Heart right ventricle (tissue), 16 donors: ENCODE measurements at regions not wholly inside any gene's neighbourhood (a gene's known extent, or its start where the extent isn't known, plus 50 kb on each side); places are given as distances from the start of the nearest gene placed in this dataset.

ENCODE experiments used
- ATAC-seq, 8 donors: fragments of 200-7000 bp; cut with Tn5 transposase; one replicate each; pipeline ENCODE4 v1.9.1; 2020; ENCODE audit warnings: mild to moderate bottlenecking in 8 of 8, moderate library complexity in 8 of 8, moderate number of reproducible peaks in 1 of 8
- DNase-seq, 2 donors: peaks; one replicate each; pipeline ENCODE4 v3.0.0-alpha.2; 2020
- H3K27ac ChIP-seq, 10 donors: fragments of 200-600 bp; sonication (generic) in 2 of 10; one replicate each; pipeline versions ENCODE4 v1.5.0 to v1.8.0; 2020 to 2022; ENCODE audit warnings: mild to moderate bottlenecking in 3 of 10
- H3K27me3 ChIP-seq, 7 donors: fragments of 200-600 bp; one replicate each; pipeline ENCODE4 v1.8.0; 2021 to 2022; ENCODE audit warnings: mild to moderate bottlenecking in 2 of 7
- H3K36me3 ChIP-seq, 9 donors: fragments of 200-600 bp; sonication (generic) in 1 of 9; one replicate each; pipeline versions ENCODE4 v1.5.0 to v1.8.0; 2020 to 2022; ENCODE audit warnings: mild to moderate bottlenecking in 2 of 9
- H3K4me1 ChIP-seq, 9 donors: fragments of 200-600 bp; sonication (generic) in 1 of 9; one replicate each; pipeline versions ENCODE4 v1.5.0 to v1.8.0; 2020 to 2022; ENCODE audit warnings: mild to moderate bottlenecking in 4 of 9
- H3K4me3 ChIP-seq, 10 donors: fragments of 200-600 bp; sonication (generic) in 2 of 10; one replicate each; pipeline versions ENCODE4 v1.5.0 to v1.8.0; 2020 to 2022; ENCODE audit warnings: mild to moderate bottlenecking in 7 of 10, moderate library complexity in 2 of 10
- H3K9me3 ChIP-seq, 11 donors: fragments of 200-600 bp in 10 of 11; sonication (generic) in 2 of 11; one replicate each; pipeline versions ENCODE4 v1.5.0 to v1.8.0; 2013 to 2022; ENCODE audit warnings: mild to moderate bottlenecking in 2 of 11, control low read depth in 1 of 11, moderate library complexity in 1 of 11
- CTCF ChIP-seq, 9 donors: fragments of 200-600 bp; sonication (generic) in 2 of 9; IDR thresholded peaks; one replicate each; pipeline versions ENCODE4 v1.5.0 to v1.8.0; 2021 to 2022; ENCODE audit warnings: antibody characterized with exemption in 9 of 9, mild to moderate bottlenecking in 5 of 9, moderate library complexity in 1 of 9
- WGBS, 2 donors: extraction: QIAGEN DNeasy Blood & Tissue Kit; methylation state at CpG; one replicate each; pipeline ENCODE4 v1.1.7; 2013; ENCODE audit warnings: inconsistent platforms in 1 of 2; 5-methylcytosine and 5-hydroxymethylcytosine counted together
- intact Hi-C, 10 donors: fragments of 100-400 bp; cut with DNase I; formaldehyde crosslinking; loops; one replicate each; pipeline versions ENCODE4 v1.11.1 to v1.14.2; 2022
- donor health status: Arrhythmogenic right ventricular cardiomyopathy.
- donor health status: ischemic (EF 13 %, LVEDD 7.1; RV severe dilation, severe dysfunction).
- donor health status: healthy with polysubstance abuse.
- donor health status: DM: no; HTN: yes; CAD: no.
- donor health status: DM: no; HTN: no; CAD: no.
- donor health status: ischemic (EF 25% LVEDD 6.9; RV normal size, moderate dysfunction).
- donor health status: ischemic (EF 25% LVEDD 5.7; RV mildly dilated, moderate dysfunction).
- donor health status: healthy.
- donor health status: DM: yes; HTN: yes; CAD: no.
- donor health status: Ischemic cardiomyopathy.
- donor health status: ischemic (EF 35%, LVEDD 5.7; RV mildly dilated, moderate dysfunction).
- donor health status: nonischemic (EF 11% LVEDD 7.7; RV severe dilation, severe dysfunction).
- donor health status: DM: yes; HTN: yes; CAD: no.
- donor health status: PGD.
- donor health status: ischemic (EF 29% LVEDD 5.4; RV normal size, mild dysfunction).
- donor health status: nonischemic (EF 23%, LVEDD 6.1; RV moderate dilation, normal function).

GRCh38 chr10:62744136-62744535 is 60.4 kb upstream of the ADO start:
- 84 to 85% methylated on average over 3 of the region's 3 CpGs for WGBS, 2 donors
- Histone ChIP-seq H3K27ac (no peak overlapping the region), H3K9me3 (no peaks in the 10 kb centered on the region), H3K4me1 (peaks cover 0 to 22% (median 3%) of the 10 kb centered on the region in 9 donors), H3K27me3 (no peaks in the 10 kb centered on the region), H3K36me3 (no peaks in the 10 kb centered on the region), H3K4me3 (no peak overlapping the region)
- intact Hi-C loops = no loop called here
- no peak for TF ChIP-seq CTCF (IDR thresholded peaks at IDR 0.05)
- DNase-seq (no peak), ATAC-seq (no peak)

GRCh38 chr10:62745581-62745980 is 58.9 kb upstream of the ADO start:
- 91 to 100% methylated on average over 2 of the region's 2 CpGs for WGBS, 2 donors
- ATAC-seq = no peak
- no peak for TF ChIP-seq CTCF (IDR thresholded peaks at IDR 0.05)
- Histone ChIP-seq H3K4me1 (peaks cover 0 to 22% (median 3%) of the 10 kb centered on the region in 9 donors), H3K36me3 (no peaks in the 10 kb centered on the region), H3K27ac (no peak overlapping the region), H3K9me3 (no peaks in the 10 kb centered on the region), H3K4me3 (no peak overlapping the region), H3K27me3 (no peaks in the 10 kb centered on the region)
- DNase-seq = no peak
- intact Hi-C loops = no loop called here

GRCh38 chr10:62746951-62747729 is 57.4 kb upstream of the ADO start:
- H3K4me3 ChIP-seq = no peak overlapping the region
- no peaks in the 10 kb centered on the region for H3K9me3 ChIP-seq
- ATAC-seq (no peak), DNase-seq (no peak)
- H3K27ac ChIP-seq = no peak overlapping the region
- H3K36me3 ChIP-seq = no peaks in the 10 kb centered on the region
- no peak for TF ChIP-seq CTCF (IDR thresholded peaks at IDR 0.05)
- H3K4me1 ChIP-seq = peaks cover 0 to 17% (median 3%) of the 10 kb centered on the region in 9 donors
- 93 to 99% methylated on average over 3 of the region's 3 CpGs for WGBS, 2 donors
- H3K27me3 ChIP-seq = no peaks in the 10 kb centered on the region
- intact Hi-C loops = no loop called here

- DNase-seq = no peak
- Histone ChIP-seq H3K4me3 (no peak overlapping the region), H3K27ac (no peak overlapping the region), H3K9me3 (no peaks in the 10 kb centered on the region), H3K36me3 (no peaks in the 10 kb centered on the region), H3K27me3 (no peaks in the 10 kb centered on the region), H3K4me1 (peaks cover 0 to 5% (median 0%) of the 10 kb centered on the region in 9 donors)
- no peak for ATAC-seq
- intact Hi-C loops = no loop called here
- TF ChIP-seq CTCF (IDR thresholded peaks at IDR 0.05) = no peak
Measured at GRCh38 chr10:62748386-62748785, 56.1 kb upstream of the ADO start.
